Activated naive CD8-positive, alpha-beta T cell treated with anti-CD3 and anti-CD28 coated beads, Interleukin-2, amount 50 U/mL, for 24 hours (primary cell): ENCODE measurements at regions not wholly inside any gene's neighbourhood (a gene's known extent, or its start where the extent isn't known, plus 50 kb on each side); places are given as distances from the start of the nearest gene placed in this dataset.
"Not testable (repeated sequence)": the region's sequence is repeated elsewhere in the genome, so short reads cannot be mapped to it uniquely, and the experiment has no call there.

Source experiments
- ATAC-seq: fragments of 150-1000 bp; cut with Tn5 transposase; one replicate; pipeline ENCODE4 v1.10.0; 2021
- DNase-seq: peaks from one replicate; pipeline ENCODE4 v3.0.0; 2021
- H3K27ac Mint-ChIP-seq: one replicate; pipeline ENCODE4 v1.8.0; 2021; ENCODE audit warnings: mild to moderate bottlenecking, mixed read lengths
- H3K27me3 Mint-ChIP-seq: one replicate; pipeline ENCODE4 v1.8.0; 2021; ENCODE audit warnings: mixed read lengths
- H3K36me3 Mint-ChIP-seq: one replicate; pipeline ENCODE4 v1.8.0; 2021; ENCODE audit warnings: low read depth, mixed read lengths
- H3K4me1 Mint-ChIP-seq: one replicate; pipeline ENCODE4 v1.8.0; 2021; ENCODE audit warnings: mixed read lengths
- H3K4me3 Mint-ChIP-seq: one replicate; pipeline ENCODE4 v1.8.0; 2021; ENCODE audit warnings: mild to moderate bottlenecking, moderate library complexity, mixed read lengths
- H3K9me3 Mint-ChIP-seq: one replicate; pipeline ENCODE4 v1.8.0; 2021; ENCODE audit warnings: mixed read lengths

DNA sequence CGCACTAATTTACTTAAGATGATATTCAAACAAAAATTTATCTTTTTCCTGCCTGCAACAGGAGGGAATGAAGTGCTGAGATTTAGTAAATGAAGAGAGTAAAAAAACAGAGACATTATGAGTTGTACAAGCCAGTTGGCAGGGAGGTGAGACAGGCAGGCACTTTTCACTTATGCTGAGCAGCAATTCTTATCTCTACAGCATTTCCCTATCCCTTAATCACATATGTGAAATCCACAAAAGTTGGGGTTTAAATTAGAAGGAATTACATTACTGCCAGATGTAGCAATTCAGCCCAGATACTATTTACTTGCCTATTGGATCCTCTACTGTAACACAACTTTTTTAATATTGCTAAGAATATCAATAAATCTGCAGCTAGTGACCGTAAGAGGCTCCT, 314.2 kb upstream of the LRP1B start:
- DNase-seq, result no peak
- peaks cover 9% of the 10 kb centered on the region for H3K9me3 Mint-ChIP-seq
- H3K27ac Mint-ChIP-seq, result no peak overlapping the region
- no peak overlapping the region for H3K4me3 Mint-ChIP-seq
- H3K27me3 Mint-ChIP-seq, result no peaks in the 10 kb centered on the region
- no peaks in the 10 kb centered on the region for H3K36me3 Mint-ChIP-seq
- no peak for ATAC-seq
- no peaks in the 10 kb centered on the region for H3K4me1 Mint-ChIP-seq

DNA sequence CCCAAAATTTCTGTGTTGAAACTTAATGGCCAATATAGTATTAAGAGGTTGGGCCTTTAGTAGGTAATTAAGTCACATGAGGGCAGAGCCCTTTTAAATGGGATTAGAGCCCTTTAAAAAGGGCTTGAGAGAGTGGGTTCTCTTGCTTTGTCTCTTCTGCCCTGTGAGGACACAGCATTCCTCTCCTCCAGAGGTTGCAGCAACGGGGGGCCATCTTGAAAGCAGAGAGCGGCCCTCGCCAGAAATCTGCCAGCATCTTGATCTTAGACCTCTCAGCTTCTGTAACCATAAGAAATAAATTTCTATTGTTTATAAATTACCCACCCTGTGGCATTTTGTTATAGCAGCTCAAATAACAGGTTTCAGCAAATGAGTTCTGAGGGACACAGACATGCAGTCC, 305.0 kb upstream of the LRP1B start:
- Mint-ChIP-seq H3K4me3 (no peak overlapping the region), H3K36me3 (no peaks in the 10 kb centered on the region), H3K4me1 (no peaks in the 10 kb centered on the region), H3K27ac (no peak overlapping the region), H3K27me3 (no peaks in the 10 kb centered on the region), H3K9me3 (no peaks in the 10 kb centered on the region)
- DNase-seq (no peak), ATAC-seq (no peak)

DNA sequence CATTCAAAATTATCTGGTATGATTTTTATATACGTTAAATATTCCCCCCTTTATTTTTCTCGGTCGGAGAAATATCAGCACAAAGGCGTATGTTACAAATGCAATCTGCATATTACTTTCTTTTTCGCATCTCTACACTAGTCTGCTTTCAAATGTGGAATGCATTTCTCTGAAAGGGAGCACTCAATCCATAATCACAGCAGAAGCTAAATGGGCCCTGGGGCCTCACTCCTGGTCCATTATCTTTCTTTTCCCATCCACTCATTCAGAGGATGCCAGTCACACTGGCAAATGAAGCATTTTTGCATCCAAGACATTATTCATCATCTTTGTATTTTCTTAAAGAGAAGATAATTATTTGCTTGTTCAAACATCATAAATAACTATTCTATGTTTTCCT, 295.2 kb upstream of the LRP1B start:
- DNase-seq (no peak), ATAC-seq (no peak)
- H3K4me3 Mint-ChIP-seq, result no peak overlapping the region
- no peaks in the 10 kb centered on the region for H3K4me1 Mint-ChIP-seq
- H3K36me3 Mint-ChIP-seq, result no peaks in the 10 kb centered on the region
- no peak overlapping the region for H3K27ac Mint-ChIP-seq
- peaks cover 2% of the 10 kb centered on the region for H3K9me3 Mint-ChIP-seq
- H3K27me3 Mint-ChIP-seq, result no peaks in the 10 kb centered on the region

DNA sequence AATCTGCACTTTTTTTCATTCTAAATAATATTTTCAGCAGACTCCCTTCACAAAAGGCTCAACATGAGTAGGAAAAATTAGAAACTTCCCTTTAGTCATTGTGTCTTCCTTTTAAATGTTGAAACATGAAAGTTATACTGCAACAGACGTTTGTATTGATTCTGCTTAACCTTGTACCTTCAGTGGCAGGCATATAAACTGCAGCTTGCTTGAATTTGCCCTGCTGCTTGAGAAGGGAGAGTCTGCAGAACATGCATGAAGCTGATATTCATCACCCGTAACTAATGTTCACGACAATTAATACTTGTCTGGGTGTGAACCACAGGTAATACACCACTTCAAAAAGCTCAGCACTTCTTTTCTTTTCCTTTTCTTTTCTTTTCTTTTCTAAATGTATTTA, 294.7 kb upstream of the LRP1B start:
- Mint-ChIP-seq H3K27ac (no peak overlapping the region), H3K36me3 (no peaks in the 10 kb centered on the region), H3K9me3 (peaks cover 7% of the 10 kb centered on the region), H3K4me3 (no peak overlapping the region), H3K4me1 (no peaks in the 10 kb centered on the region), H3K27me3 (no peaks in the 10 kb centered on the region)
- ATAC-seq (no peak), DNase-seq (no peak)

- ATAC-seq, result no peak
- no peak overlapping the region for H3K27ac Mint-ChIP-seq
- no peaks in the 10 kb centered on the region for H3K36me3 Mint-ChIP-seq
- H3K4me1 Mint-ChIP-seq, result no peaks in the 10 kb centered on the region
- no peak for DNase-seq
- H3K4me3 Mint-ChIP-seq, result no peak overlapping the region
- H3K27me3 Mint-ChIP-seq, result no peaks in the 10 kb centered on the region
- H3K9me3 Mint-ChIP-seq, result peaks cover 8% of the 10 kb centered on the region
Observed at GRCh38 chr2:142423603-142424002, 292.8 kb upstream of the LRP1B start.

- no peaks in the 10 kb centered on the region for H3K4me1 Mint-ChIP-seq
- DNase-seq (no peak), ATAC-seq (no peak)
- no peak overlapping the region for H3K4me3 Mint-ChIP-seq
- H3K27me3 Mint-ChIP-seq, result no peaks in the 10 kb centered on the region
- H3K9me3 Mint-ChIP-seq, result peaks cover 8% of the 10 kb centered on the region
- no peaks in the 10 kb centered on the region for H3K36me3 Mint-ChIP-seq
- no peak overlapping the region for H3K27ac Mint-ChIP-seq
Observed at GRCh38 chr2:142422769-142423168, 292.0 kb upstream of the LRP1B start.

DNA sequence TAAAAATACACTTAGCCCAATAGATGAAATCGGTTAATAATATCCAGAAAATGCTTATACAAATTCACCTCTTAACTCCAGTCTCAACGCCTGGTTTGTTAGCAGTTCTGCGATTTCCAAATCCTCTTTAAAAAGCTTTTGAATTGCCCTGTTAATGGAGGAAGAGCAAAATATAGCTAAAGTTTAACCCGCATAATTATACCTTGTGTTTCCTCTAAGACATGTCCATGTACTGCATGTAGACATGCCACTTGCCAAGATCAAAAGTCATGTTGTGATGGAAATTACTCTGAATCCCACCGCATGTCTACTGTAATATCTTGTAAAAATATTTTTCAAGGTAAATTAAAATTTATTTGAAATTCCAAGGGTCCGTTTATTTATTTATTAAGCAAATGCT, 291.2 kb upstream of the LRP1B start:
- no peaks in the 10 kb centered on the region for H3K27me3 Mint-ChIP-seq
- H3K27ac Mint-ChIP-seq, result no peak overlapping the region
- no peak overlapping the region for H3K4me3 Mint-ChIP-seq

GRCh38 chr2:142418699-142419098, 287.9 kb upstream of the LRP1B start:
- H3K4me1 Mint-ChIP-seq, ATAC-seq, DNase-seq, H3K4me3 Mint-ChIP-seq, H3K36me3 Mint-ChIP-seq, H3K27me3 Mint-ChIP-seq, H3K27ac Mint-ChIP-seq: not testable (repeated sequence)
- peaks cover 14% of the 10 kb centered on the region for H3K9me3 Mint-ChIP-seq

More for the DNA sequence above, 291.2 kb upstream of the LRP1B start:
- ATAC-seq (no peak), DNase-seq (no peak)
- no peaks in the 10 kb centered on the region for H3K4me1 Mint-ChIP-seq
- peaks cover 8% of the 10 kb centered on the region for H3K9me3 Mint-ChIP-seq
- no peaks in the 10 kb centered on the region for H3K36me3 Mint-ChIP-seq

- Mint-ChIP-seq H3K36me3 (no peaks in the 10 kb centered on the region), H3K4me1 (no peaks in the 10 kb centered on the region), H3K9me3 (peaks cover 14% of the 10 kb centered on the region), H3K27me3 (no peaks in the 10 kb centered on the region), H3K4me3 (no peak overlapping the region), H3K27ac (no peak overlapping the region)
- ATAC-seq (no peak), DNase-seq (no peak)
Observed at GRCh38 chr2:142416996-142417395, 286.2 kb upstream of the LRP1B start.

DNA sequence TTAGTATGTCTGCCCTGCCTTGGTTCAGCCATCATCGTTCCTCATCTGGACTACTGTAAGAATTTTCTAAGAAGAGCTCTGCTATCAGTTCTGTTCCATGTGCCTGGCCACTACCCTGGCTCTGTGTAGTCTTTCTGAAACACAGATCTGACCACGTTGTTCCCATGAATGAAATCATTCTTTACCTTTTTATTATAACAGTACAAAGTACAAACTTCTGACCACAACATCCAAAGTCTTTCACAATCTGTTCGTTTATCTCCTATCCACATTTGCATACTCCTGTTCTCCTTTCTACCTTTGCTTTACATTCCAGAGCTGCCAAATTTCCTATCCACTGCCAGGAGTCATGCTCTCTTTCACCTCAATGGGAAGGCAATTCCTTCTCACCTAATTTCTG, 284.6 kb upstream of the LRP1B start:
- Mint-ChIP-seq H3K27me3 (no peaks in the 10 kb centered on the region), H3K4me1 (no peaks in the 10 kb centered on the region), H3K27ac (no peak overlapping the region), H3K4me3 (no peak overlapping the region), H3K9me3 (peaks cover 6% of the 10 kb centered on the region), H3K36me3 (no peaks in the 10 kb centered on the region)
- ATAC-seq (no peak), DNase-seq (no peak)

- H3K36me3 Mint-ChIP-seq, result no peaks in the 10 kb centered on the region
- ATAC-seq (no peak), DNase-seq (no peak)
- no peak overlapping the region for H3K4me3 Mint-ChIP-seq
- no peaks in the 10 kb centered on the region for H3K27me3 Mint-ChIP-seq
- no peaks in the 10 kb centered on the region for H3K4me1 Mint-ChIP-seq
- peaks cover 20% of the 10 kb centered on the region for H3K9me3 Mint-ChIP-seq
- H3K27ac Mint-ChIP-seq, result no peak overlapping the region
Observed at GRCh38 chr2:142398212-142398611, 267.4 kb upstream of the LRP1B start.

DNA sequence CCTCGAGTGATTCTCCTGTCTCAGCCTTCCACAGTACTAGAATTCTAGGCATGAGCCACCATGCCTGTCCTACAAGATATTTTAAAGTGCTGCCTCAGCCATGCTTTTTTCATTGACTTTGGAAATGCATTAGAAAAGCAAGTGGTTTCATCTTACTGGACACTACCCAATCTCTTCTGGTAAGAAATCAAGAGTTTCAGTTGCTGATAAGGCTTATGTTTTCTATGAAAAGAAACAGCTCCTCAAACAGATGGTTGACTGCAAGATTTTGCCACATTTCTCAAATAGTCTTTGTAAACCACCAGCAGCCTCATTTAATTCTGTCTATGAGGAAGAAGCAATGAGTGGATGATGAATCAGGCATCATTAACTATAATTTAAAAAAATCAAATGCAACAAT, 264.5 kb upstream of the LRP1B start:
- Mint-ChIP-seq H3K27me3 (no peaks in the 10 kb centered on the region), H3K4me3 (no peak overlapping the region), H3K36me3 (no peaks in the 10 kb centered on the region), H3K9me3 (peaks cover 16% of the 10 kb centered on the region), H3K4me1 (no peaks in the 10 kb centered on the region), H3K27ac (no peak overlapping the region)
- DNase-seq (no peak), ATAC-seq (no peak)

DNA sequence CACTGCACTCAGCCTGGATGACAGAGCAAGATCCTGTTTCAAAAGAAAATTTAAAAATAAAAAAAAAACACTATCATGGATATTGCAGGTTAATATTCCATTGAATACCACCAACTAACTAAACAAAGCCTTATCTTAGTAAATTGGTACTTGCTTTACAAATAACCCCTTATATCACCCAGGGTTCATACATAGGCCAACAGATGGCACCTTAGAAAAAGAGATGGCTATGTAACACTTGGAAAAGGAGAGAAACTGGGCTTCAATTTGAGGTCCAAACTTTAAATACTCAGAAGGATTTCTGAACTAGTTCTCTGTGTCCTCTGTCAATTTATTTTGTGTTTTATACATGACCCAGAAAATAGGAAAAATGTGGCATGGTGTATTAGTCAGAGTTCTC, 249.6 kb upstream of the LRP1B start:
- H3K9me3 Mint-ChIP-seq, result peaks cover 3% of the 10 kb centered on the region
- DNase-seq, result no peak

DNA sequence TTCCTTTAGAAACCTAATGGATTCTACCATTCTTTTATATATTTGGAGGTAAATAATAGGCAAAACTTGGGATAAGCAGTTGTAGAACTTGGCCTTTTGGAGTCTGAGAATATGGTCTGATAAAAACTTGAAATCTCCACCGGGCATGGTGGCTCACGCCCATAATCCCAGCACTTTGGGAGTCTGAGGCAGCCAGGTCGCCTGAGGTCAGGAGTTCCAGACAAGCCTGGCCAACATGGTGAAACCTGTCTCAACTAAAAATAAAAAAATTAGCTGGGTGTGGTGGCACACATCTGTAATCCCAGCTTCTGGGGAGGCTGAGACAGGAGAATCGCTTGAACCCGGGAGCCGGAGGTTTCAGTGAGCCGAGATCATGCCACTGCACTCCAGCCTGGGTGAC, 231.3 kb upstream of the LRP1B start:
- ATAC-seq, H3K4me1 Mint-ChIP-seq, H3K36me3 Mint-ChIP-seq, H3K27me3 Mint-ChIP-seq, DNase-seq, H3K9me3 Mint-ChIP-seq, H3K27ac Mint-ChIP-seq, H3K4me3 Mint-ChIP-seq: not testable (repeated sequence)

More for the DNA sequence above, 249.6 kb upstream of the LRP1B start:
- no peak overlapping the region for H3K4me3 Mint-ChIP-seq
- H3K4me1 Mint-ChIP-seq, result no peaks in the 10 kb centered on the region
- H3K27me3 Mint-ChIP-seq, result no peaks in the 10 kb centered on the region
- no peak overlapping the region for H3K27ac Mint-ChIP-seq
- H3K36me3 Mint-ChIP-seq, result no peaks in the 10 kb centered on the region
- no peak for ATAC-seq

- no peak for DNase-seq
- H3K4me3 Mint-ChIP-seq, result no peak overlapping the region
- H3K9me3 Mint-ChIP-seq, result peaks cover 3% of the 10 kb centered on the region
- ATAC-seq, result no peak
- H3K27ac Mint-ChIP-seq, result no peak overlapping the region
- no peaks in the 10 kb centered on the region for H3K36me3 Mint-ChIP-seq
- no peaks in the 10 kb centered on the region for H3K4me1 Mint-ChIP-seq
- no peaks in the 10 kb centered on the region for H3K27me3 Mint-ChIP-seq
Observed at GRCh38 chr2:142347751-142348150, 216.9 kb upstream of the LRP1B start.

DNA sequence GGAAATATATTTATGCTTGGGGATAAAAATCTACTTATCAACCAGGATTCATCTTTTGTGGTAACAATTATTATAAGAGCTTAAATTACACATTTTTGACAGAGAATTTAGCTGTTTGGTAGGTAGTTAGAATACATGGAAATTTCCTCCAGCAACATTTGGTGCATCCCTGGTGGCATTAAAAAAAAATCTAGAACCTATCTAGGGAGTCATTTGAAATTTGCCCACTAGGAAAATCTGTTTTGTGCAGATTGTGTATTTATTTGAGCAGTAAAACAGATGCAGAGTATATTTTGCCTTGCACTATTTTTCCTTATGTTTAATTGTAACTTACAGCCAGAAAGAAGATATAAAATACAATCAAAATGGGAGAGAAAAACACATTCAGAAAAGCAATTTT, 208.4 kb upstream of the LRP1B start:
- Mint-ChIP-seq H3K4me3 (no peak overlapping the region), H3K9me3 (peaks cover 7% of the 10 kb centered on the region), H3K4me1 (no peaks in the 10 kb centered on the region)

More for the DNA sequence above, 208.4 kb upstream of the LRP1B start:
- no peak for DNase-seq
- no peak overlapping the region for H3K27ac Mint-ChIP-seq
- H3K27me3 Mint-ChIP-seq, result no peaks in the 10 kb centered on the region
- no peak for ATAC-seq
- H3K36me3 Mint-ChIP-seq, result no peaks in the 10 kb centered on the region
